C1 segment of cervical spinal cord (tissue), 14 donors: ENCODE measurements at regions not wholly inside any gene's neighbourhood (a gene's known extent, or its start where the extent isn't known, plus 50 kb on each side); places are given as distances from the start of the nearest gene placed in this dataset.
A peak's percentile ranks its signal among the peaks of the same experiment; 100 is the strongest.
"Not testable (repeated sequence)": the region's sequence is repeated elsewhere in the genome, so short reads cannot be mapped to it uniquely, and the experiment has no call there.

Experiments used
- DNase-seq, 14 donors: peaks; one replicate each; lab custom pipeline; 2025; lab: John Stamatoyannopoulos, UW

- peak in 5 of 14 donors; percentile 24 to 63 (median 27) for DNase-seq
Measured at GRCh38 chr2:71923887-71924533, 223.7 kb downstream of the CYP26B1 start.

DNA sequence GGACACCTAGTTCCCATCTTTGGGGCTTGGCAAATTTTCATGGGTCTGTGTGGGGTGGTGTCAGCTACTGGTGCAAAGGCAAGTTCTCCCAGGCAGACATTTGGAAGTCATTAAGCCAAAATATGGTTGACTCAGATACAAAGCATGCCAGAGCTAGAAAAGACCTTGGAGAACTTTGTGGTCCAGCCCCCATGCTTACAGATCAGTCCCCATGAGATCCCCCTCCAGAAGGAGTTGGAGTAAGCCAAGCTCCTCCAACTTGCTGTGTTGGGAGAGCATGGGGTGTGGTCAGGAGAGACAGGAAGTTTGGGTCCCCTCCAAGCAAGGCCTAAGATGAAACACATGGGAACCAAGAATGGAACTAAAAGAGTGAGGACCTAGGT lies 224.5 kb downstream of the CYP26B1 start:
- DNase-seq, result no peak

GRCh38 chr2:71922499-71923142 lies 225.0 kb downstream of the CYP26B1 start:
- no peak for DNase-seq

DNA sequence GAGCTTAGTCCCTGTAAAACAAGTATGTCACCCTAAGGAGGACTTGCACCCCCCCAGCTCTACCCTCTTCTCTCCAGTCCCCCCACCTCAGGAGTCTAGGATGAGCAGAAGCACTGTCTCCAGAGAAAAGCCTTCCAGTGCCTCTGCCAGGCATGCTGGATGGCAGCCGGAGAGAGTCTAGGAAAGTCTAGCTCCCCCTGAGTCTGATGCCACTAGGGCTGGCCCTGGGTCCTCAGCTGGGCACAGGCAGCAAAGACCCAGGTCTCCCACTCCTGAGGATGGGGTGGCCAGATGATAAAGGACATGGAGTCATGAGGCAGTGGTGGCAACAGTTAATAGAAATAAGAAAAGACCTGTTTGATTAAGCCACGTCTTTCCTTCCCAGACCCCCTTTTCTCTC lies 225.6 kb downstream of the CYP26B1 start:
- DNase-seq, result no peak

GRCh38 chr2:71920819-71921218 lies 226.8 kb downstream of the CYP26B1 start:
- not testable (repeated sequence) for DNase-seq

DNA sequence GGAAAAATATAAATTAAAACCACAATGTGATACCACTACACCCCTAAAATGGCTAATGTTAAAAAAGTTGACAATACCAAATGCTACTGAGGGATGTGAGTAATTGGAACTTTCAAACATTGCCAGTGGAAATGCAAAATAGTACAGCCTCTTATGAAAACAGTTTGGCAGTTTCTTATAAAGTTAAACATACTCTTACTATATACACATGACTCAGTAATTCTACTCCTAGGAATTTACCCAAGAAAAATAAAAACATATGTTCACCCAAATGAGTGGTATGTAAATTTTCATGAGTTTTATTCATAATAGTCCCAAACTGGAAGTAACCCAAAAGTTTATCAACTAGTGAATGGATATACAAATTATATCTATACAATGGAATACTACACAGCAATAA lies 228.0 kb downstream of the CYP26B1 start:
- DNase-seq, result no peak

DNA sequence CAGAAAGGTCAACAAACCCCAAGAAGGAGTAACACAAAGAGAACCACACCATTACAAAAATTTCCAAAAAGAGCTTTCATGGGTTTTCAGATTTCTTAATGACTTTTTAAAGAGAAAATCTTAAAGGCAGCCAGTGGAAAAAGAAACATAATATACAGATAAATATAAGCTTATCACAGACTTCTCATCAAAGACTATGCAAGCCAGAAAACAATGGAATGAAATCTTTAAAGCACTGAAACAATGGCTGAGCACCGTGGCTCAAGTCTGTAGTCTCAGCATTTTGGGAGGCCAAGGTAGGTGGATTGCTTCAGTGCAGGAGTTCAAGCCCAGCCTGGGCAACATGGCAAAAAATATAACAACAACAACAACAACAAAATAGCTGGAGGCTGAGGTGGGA lies 237.4 kb downstream of the CYP26B1 start:
- DNase-seq, result no peak

DNA sequence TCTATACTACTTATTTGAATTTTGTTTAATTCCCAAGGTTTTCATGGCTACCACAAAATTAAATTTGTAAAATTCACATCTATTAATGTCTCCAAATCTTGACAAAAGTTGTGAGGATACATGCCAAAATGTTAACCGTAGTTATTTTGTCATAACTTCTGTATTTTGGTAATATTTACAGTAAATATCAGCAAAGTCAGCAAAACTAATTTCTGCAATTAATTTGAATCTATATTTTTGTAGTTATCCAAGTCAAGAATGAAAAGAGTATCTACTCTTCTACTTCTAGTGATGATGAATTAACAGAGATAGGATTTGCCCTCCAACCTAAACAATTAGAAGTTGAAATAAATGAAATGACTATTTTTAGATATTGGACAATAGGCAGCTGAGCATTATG lies 238.9 kb downstream of the CYP26B1 start:
- DNase-seq, result no peak

- DNase-seq, result no peak
Measured at GRCh38 chr2:71907503-71907902, 240.2 kb downstream of the CYP26B1 start.

DNA sequence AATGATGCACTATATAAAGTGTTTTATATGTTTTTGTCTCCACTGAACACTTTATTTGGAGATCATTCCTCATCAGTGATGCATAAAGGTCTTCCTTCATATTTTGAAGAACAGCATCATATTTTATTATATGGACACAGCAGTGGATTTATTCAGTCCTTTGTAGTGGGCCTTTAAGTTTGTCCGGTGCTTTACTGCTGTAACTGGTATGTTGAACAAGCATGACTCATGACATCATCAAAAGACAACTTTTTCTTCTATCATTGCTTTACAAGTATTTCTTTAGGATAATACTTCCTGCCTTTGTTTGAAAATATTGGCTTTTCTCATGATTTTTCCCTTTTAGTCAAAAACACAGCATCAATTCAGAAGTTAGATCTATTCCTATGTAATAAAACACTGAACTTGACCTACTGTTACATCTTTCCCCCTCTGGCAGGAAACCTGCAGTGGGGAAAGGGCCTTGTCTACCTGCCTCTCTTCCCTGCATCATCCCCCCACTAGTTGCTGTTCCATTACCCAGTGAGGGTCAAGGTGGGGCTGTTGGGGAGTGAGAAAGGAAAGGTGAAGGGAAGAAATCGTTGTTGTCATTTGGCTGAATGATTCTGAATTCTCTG lies 241.2 kb downstream of the CYP26B1 start:
- DNase-seq, result no peak

DNA sequence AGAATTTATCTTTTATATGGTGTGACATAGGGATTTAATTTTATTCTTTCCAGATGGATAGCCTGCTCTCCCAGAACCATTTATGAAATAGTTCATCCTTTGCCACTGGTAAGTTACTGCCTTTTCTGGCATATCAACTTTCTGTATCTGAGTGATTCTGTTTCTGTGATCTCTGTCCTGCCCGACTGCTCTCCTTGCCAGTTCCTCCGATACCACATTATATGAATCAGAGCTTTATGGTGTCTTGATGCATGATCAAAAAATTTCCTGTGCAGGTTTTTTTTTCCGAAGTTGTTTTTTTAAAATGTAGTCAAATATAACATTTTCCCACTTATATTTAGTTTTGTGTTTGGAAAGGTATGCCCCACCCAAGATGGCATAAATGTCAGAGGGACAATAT lies 242.5 kb downstream of the CYP26B1 start:
- DNase-seq, result no peak

GRCh38 chr2:71903841-71904240 lies 243.8 kb downstream of the CYP26B1 start:
- DNase-seq, result no peak

- DNase-seq, result no peak
Measured at GRCh38 chr2:71901466-71901865, 246.2 kb downstream of the CYP26B1 start.

GRCh38 chr2:71898851-71899681 lies 248.6 kb downstream of the CYP26B1 start:
- DNase-seq, result no peak

DNA sequence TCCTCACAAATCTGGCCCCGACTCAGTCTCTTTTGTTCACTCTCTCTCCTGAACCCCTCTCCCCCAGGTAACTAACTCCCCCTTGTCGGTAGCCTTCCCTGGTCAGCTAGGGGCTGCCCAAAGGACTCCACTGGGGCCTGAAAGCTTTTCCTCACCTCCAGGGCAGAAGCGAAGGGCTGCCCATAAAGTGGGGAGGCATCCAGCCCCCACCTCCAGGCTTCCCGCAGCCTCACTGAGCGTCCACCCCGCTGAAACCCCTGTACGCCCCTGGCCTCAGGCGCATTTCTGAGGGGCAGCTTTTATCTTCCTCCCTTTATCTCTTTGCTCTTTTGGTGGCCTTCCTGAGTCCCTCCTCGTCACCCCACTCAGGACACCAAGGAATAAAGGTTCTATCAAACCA lies 249.3 kb downstream of the CYP26B1 start:
- DNase-seq, result no peak

DNA sequence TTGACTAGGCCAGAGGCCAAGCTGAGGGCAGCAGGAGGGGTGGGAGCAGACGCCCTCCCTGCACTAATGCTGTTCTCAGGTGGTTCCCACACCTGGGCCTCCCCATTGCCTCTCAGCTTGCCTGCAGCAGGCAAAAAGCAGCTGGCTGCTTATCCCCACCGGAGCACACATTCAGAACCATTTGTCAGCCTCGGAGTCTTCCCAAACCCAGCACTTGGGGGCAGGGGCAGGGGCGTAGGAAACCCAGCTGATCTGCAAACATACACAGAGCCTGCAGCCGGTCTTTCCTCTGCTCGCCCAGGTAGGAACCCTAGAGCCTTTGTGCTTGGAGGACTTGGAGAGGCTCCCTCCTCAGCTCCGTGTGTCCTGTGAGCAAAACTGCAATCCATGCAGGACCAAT lies 249.8 kb downstream of the CYP26B1 start:
- DNase-seq, result peak in 1 of 14 donors; percentile 12

- DNase-seq, result peak in 3 of 14 donors; percentile 41 to 98 (median 56)
Measured at GRCh38 chr2:71897137-71897480, 250.6 kb downstream of the CYP26B1 start.

DNA sequence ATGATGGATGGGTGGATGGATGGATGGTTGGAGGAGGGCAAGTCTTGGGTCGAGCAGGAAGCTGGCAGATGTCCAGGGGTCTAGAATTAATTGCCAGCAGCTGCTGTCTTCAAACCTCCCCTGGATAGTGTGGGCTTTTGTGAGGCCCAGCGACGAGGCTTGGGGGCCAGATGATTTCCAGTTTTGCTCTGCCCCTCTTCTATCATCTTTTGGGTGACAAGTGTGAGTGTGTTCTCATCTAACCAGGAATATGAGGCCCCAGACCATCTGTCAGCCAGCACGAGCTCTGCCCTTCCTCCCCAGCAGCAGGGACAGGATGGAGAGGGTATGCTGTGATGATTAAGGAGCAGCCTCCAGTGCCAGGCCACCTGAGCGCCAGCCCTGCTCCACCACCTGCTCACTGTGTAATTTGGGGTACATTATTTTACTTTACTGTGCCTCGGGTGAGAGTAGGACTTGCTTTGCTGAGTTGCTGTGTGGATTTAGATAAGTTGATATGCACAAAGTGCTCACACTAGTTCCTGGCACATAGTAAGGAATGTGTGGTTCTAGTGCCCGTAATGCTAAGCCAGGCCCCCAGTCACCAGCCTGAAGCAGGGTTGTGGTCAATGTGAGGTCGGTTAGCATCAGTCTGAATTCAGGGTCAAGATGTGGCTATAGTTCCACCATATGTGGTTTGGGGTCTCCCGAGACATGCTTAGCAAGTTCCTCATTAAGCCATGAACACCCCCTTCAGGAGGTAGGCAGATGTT lies 251.1 kb downstream of the CYP26B1 start:
- peak in 2 of 14 donors; percentile 42 to 97 for DNase-seq

GRCh38 chr2:71895320-71896161 lies 252.1 kb downstream of the CYP26B1 start:
- peak in 1 of 14 donors; percentile 54 for DNase-seq

GRCh38 chr2:71894261-71894660 lies 253.4 kb downstream of the CYP26B1 start:
- no peak for DNase-seq

- no peak for DNase-seq
Measured at GRCh38 chr2:71893646-71894045, 254.0 kb downstream of the CYP26B1 start.
